Heart right ventricle (tissue), 16 donors: ENCODE measurements at regions not wholly inside any gene's neighbourhood (a gene's known extent, or its start where the extent isn't known, plus 50 kb on each side); places are given as distances from the start of the nearest gene placed in this dataset.
A peak's percentile ranks its signal among the peaks of the same experiment; 100 is the strongest.

Source experiments
- ATAC-seq, 8 donors: fragments of 200-7000 bp; cut with Tn5 transposase; one replicate each; pipeline ENCODE4 v1.9.1; 2020; ENCODE audit warnings: mild to moderate bottlenecking in 8 of 8, moderate library complexity in 8 of 8, moderate number of reproducible peaks in 1 of 8
- DNase-seq, 2 donors: peaks; one replicate each; pipeline ENCODE4 v3.0.0-alpha.2; 2020
- H3K27ac ChIP-seq, 10 donors: fragments of 200-600 bp; sonication (generic) in 2 of 10; one replicate each; pipeline versions ENCODE4 v1.5.0 to v1.8.0; 2020 to 2022; ENCODE audit warnings: mild to moderate bottlenecking in 3 of 10
- H3K27me3 ChIP-seq, 7 donors: fragments of 200-600 bp; one replicate each; pipeline ENCODE4 v1.8.0; 2021 to 2022; ENCODE audit warnings: mild to moderate bottlenecking in 2 of 7
- H3K36me3 ChIP-seq, 9 donors: fragments of 200-600 bp; sonication (generic) in 1 of 9; one replicate each; pipeline versions ENCODE4 v1.5.0 to v1.8.0; 2020 to 2022; ENCODE audit warnings: mild to moderate bottlenecking in 2 of 9
- H3K4me1 ChIP-seq, 9 donors: fragments of 200-600 bp; sonication (generic) in 1 of 9; one replicate each; pipeline versions ENCODE4 v1.5.0 to v1.8.0; 2020 to 2022; ENCODE audit warnings: mild to moderate bottlenecking in 4 of 9
- H3K4me3 ChIP-seq, 10 donors: fragments of 200-600 bp; sonication (generic) in 2 of 10; one replicate each; pipeline versions ENCODE4 v1.5.0 to v1.8.0; 2020 to 2022; ENCODE audit warnings: mild to moderate bottlenecking in 7 of 10, moderate library complexity in 2 of 10
- H3K9me3 ChIP-seq, 11 donors: fragments of 200-600 bp in 10 of 11; sonication (generic) in 2 of 11; one replicate each; pipeline versions ENCODE4 v1.5.0 to v1.8.0; 2013 to 2022; ENCODE audit warnings: mild to moderate bottlenecking in 2 of 11, control low read depth in 1 of 11, moderate library complexity in 1 of 11
- WGBS, 2 donors: extraction: QIAGEN DNeasy Blood & Tissue Kit; methylation state at CpG; one replicate each; pipeline ENCODE4 v1.1.7; 2013; ENCODE audit warnings: inconsistent platforms in 1 of 2; 5-methylcytosine and 5-hydroxymethylcytosine counted together
- intact Hi-C, 10 donors: fragments of 100-400 bp; cut with DNase I; formaldehyde crosslinking; loops; one replicate each; pipeline versions ENCODE4 v1.11.1 to v1.14.2; 2022
- TF ChIP-seq, protein P1 (sequence below), 9 donors: fragments of 200-600 bp; sonication (generic) in 2 of 9; IDR thresholded peaks; one replicate each; pipeline versions ENCODE4 v1.5.0 to v1.8.0; 2021 to 2022; ENCODE audit warnings: antibody characterized with exemption in 9 of 9, mild to moderate bottlenecking in 5 of 9, moderate library complexity in 1 of 9
- donor health status: Arrhythmogenic right ventricular cardiomyopathy.
- donor health status: ischemic (EF 13 %, LVEDD 7.1; RV severe dilation, severe dysfunction).
- donor health status: healthy with polysubstance abuse.
- donor health status: DM: no; HTN: yes; CAD: no.
- donor health status: DM: no; HTN: no; CAD: no.
- donor health status: ischemic (EF 25% LVEDD 6.9; RV normal size, moderate dysfunction).
- donor health status: ischemic (EF 25% LVEDD 5.7; RV mildly dilated, moderate dysfunction).
- donor health status: healthy.
- donor health status: DM: yes; HTN: yes; CAD: no.
- donor health status: Ischemic cardiomyopathy.
- donor health status: ischemic (EF 35%, LVEDD 5.7; RV mildly dilated, moderate dysfunction).
- donor health status: nonischemic (EF 11% LVEDD 7.7; RV severe dilation, severe dysfunction).
- donor health status: DM: yes; HTN: yes; CAD: no.
- donor health status: PGD.
- donor health status: ischemic (EF 29% LVEDD 5.4; RV normal size, mild dysfunction).
- donor health status: nonischemic (EF 23%, LVEDD 6.1; RV moderate dilation, normal function).

DNA sequence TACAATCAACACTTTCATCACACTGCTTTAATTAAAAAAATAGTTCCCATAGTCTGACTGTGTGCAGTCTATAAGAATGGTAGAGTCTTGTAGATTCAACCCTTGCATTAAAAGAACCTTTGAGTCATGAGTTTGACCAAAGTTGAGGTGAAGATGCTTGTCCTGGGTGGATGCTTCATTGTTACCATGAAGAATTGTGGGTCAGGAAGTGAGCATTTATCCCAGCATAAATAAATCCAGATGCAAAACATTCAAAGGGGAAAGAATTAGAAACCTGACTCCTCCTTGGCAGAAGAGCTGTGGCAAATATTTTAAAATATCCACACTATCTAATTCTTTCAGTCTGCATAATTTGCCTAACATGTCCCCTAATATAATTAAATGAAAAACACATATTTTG is 72.9 kb upstream of the SPAG17 start:
- intact Hi-C loops: no loop called here
- Histone ChIP-seq H3K4me1 (no peaks in the 10 kb centered on the region), H3K9me3 (peaks cover 0 to 5% (median 0%) of the 10 kb centered on the region in 11 donors), H3K36me3 (no peaks in the 10 kb centered on the region), H3K27ac (no peak overlapping the region), H3K27me3 (no peaks in the 10 kb centered on the region), H3K4me3 (no peak overlapping the region)
- DNase-seq: no peak
- no peak for ATAC-seq
- TF ChIP-seq, protein P1, sequence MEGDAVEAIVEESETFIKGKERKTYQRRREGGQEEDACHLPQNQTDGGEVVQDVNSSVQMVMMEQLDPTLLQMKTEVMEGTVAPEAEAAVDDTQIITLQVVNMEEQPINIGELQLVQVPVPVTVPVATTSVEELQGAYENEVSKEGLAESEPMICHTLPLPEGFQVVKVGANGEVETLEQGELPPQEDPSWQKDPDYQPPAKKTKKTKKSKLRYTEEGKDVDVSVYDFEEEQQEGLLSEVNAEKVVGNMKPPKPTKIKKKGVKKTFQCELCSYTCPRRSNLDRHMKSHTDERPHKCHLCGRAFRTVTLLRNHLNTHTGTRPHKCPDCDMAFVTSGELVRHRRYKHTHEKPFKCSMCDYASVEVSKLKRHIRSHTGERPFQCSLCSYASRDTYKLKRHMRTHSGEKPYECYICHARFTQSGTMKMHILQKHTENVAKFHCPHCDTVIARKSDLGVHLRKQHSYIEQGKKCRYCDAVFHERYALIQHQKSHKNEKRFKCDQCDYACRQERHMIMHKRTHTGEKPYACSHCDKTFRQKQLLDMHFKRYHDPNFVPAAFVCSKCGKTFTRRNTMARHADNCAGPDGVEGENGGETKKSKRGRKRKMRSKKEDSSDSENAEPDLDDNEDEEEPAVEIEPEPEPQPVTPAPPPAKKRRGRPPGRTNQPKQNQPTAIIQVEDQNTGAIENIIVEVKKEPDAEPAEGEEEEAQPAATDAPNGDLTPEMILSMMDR (IDR thresholded peaks at IDR 0.05): no peak

DNA sequence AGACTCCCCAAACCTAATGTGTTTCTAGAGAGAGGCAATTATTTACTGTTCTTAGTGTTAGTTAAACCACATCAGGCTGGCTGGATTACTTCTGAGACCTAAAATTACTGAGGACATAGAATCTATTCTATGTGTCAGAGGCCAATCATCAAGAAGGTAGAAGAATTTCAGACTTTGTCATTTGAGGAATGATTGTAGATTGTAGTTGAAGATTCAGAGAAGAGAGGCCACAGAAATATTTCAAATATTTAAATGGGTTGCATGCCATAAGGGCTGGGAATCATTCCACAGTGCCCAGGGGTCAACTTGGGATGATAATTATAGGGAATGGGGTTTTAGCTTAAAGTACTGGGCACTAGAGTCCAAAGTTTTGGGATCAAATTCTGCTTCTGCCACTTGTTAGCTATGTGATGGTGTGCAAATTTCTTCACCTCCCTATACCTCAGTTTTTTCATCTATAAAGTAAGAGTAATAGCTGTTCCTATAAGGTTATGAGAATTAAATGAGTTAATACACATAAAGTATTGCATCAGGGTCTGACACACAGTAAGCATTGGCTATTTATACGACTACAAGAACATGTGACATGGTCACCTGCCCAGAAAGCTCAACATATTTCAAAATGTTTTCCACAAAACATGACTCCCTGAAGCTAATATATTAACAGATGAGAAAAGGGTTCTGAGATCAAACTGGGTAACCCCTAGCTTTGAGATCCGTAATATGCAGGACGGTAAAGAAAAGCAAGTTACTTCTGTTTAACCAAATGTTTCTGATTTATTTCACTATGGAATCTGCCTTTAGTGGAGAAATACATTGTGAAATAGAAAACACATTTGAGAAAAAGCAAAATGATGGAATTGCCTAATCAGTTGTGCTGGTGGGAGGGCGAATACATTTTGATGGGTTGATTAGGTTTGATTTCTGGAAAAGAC is 69.7 kb upstream of the SPAG17 start:
- no peak for ATAC-seq
- TF ChIP-seq, protein P1 (IDR thresholded peaks at IDR 0.05): no peak
- peaks cover 0 to 4% (median 0%) of the 10 kb centered on the region in 7 donors for H3K27me3 ChIP-seq
- H3K27ac ChIP-seq: no peak overlapping the region
- no peak overlapping the region for H3K4me3 ChIP-seq
- intact Hi-C loops: no loop called here
- H3K4me1 ChIP-seq: no peaks in the 10 kb centered on the region
- no peaks in the 10 kb centered on the region for H3K9me3 ChIP-seq
- H3K36me3 ChIP-seq: no peaks in the 10 kb centered on the region
- no peak for DNase-seq
- WGBS, 2 donors: 90 to 93% methylated on average over 4 of the region's 4 CpGs

GRCh38 chr1:118254001-118254400 is 69.0 kb upstream of the SPAG17 start:
- intact Hi-C loops: no loop called here
- Histone ChIP-seq H3K27ac (no peak overlapping the region), H3K27me3 (peaks cover 0 to 4% (median 0%) of the 10 kb centered on the region in 7 donors), H3K36me3 (no peaks in the 10 kb centered on the region), H3K4me1 (no peaks in the 10 kb centered on the region), H3K4me3 (no peak overlapping the region), H3K9me3 (no peaks in the 10 kb centered on the region)
- 61 to 70% methylated on average over 2 of the region's 2 CpGs for WGBS, 2 donors
- DNase-seq (no peak), ATAC-seq (peak in 2 of 8 donors; percentile 38 to 43)
- TF ChIP-seq, protein P1 (IDR thresholded peaks at IDR 0.05): no peak

DNA sequence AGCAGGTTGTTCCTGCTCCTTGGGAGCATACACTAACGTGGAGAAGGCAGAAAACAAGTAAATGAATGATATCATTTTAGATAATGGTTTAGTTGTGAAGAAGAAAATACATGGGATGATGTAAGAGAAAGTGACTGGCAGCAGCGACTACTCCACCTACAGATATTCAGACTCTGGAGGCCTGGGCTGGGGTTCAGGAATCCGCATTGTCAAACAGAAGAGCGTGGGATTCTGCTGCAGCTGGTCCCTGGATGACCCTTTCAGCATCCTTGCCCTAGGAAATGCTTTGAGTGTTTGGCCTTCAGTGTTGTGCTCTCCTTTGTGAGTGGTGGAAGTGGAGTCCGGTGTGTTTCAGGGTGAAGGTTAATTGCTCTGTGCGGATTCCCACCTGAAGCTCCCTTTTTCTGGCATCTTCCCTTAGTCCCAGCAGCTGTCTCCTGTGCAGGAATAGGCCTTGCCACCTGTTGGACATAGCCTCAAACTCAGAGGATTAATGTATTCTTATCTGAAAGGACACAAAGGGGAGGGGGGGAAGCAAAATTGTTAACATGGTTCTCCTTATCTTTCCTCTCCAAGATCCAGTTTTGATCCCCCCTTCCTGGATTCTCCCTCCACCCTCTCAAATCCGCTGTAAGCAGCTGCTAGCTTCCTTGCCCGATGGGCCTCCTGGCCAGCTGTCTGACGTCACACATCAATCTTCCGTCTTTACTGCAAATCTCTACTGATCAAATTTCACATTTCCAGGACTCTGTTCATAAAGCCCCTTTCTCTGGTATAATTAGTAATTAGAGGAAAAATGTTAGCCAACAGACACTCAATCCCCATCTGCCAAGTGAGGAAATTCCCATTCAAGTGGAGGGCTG is 68.3 kb upstream of the SPAG17 start:
- no peaks in the 10 kb centered on the region for H3K36me3 ChIP-seq
- intact Hi-C loops: no loop called here
- H3K27me3 ChIP-seq: peaks cover 0 to 4% (median 0%) of the 10 kb centered on the region in 7 donors
- no peaks in the 10 kb centered on the region for H3K4me1 ChIP-seq
- TF ChIP-seq, protein P1 (IDR thresholded peaks at IDR 0.05): no peak
- WGBS, 2 donors: 49 to 61% methylated on average over 10 of the region's 10 CpGs
- no peak overlapping the region for H3K4me3 ChIP-seq
- H3K27ac ChIP-seq: no peak overlapping the region
- ATAC-seq (peak in 1 of 8 donors; percentile 35), DNase-seq (no peak)
- H3K9me3 ChIP-seq: no peaks in the 10 kb centered on the region
